Astrocyte (in vitro differentiated cells and primary cell): ENCODE measurements at regions not wholly inside any gene's neighbourhood (a gene's known extent, or its start where the extent isn't known, plus 50 kb on each side); places are given as distances from the start of the nearest gene placed in this dataset.

Experiments
- DNase-seq: peaks from one replicate; pipeline ENCODE4 v3.0.0-alpha.2; 2010; ENCODE audit warnings: low read depth
- FAIRE-seq: peaks from 2 replicates; lab custom pipeline; 2011; peaks lifted over from hg19 to GRCh38; lab: Jason Lieb, UNC
- H2AFZ ChIP-seq: 2 replicates; pipeline ENCODE4 v1.6.0; 2012; ENCODE audit warnings: low read depth, low read length, inconsistent platforms
- H3K27ac ChIP-seq: 2 replicates; pipeline ENCODE4 v1.5.1; 2011; ENCODE audit warnings: low read depth, low read length, inconsistent platforms
- H3K27me3 ChIP-seq: 2 replicates; pipeline ENCODE4 v1.6.0; 2011; ENCODE audit warnings: low read length, inconsistent platforms; ENCODE audit not compliant: insufficient read depth
- H3K36me3 ChIP-seq: 2 replicates; pipeline ENCODE4 v1.5.1; 2011; ENCODE audit warnings: low read length, inconsistent platforms; ENCODE audit not compliant: insufficient read depth
- H3K4me1 ChIP-seq: 2 replicates; pipeline ENCODE4 v1.5.1; 2011; ENCODE audit warnings: low read length, inconsistent platforms; ENCODE audit not compliant: insufficient read depth
- H3K4me2 ChIP-seq: 2 replicates; pipeline ENCODE4 v1.6.0; 2012; ENCODE audit warnings: low read length, inconsistent platforms
- H3K4me3 ChIP-seq: 2 replicates; pipeline ENCODE4 v1.5.1; 2011; ENCODE audit warnings: low read depth, mild to moderate bottlenecking, low read length, inconsistent platforms; ENCODE audit not compliant: insufficient read depth
- H3K79me2 ChIP-seq: 2 replicates; pipeline ENCODE4 v1.6.0; 2012; ENCODE audit warnings: mild to moderate bottlenecking, low read length, inconsistent platforms; ENCODE audit not compliant: insufficient read depth
- H3K9ac ChIP-seq: 2 replicates; pipeline ENCODE4 v1.6.0; 2012; ENCODE audit warnings: mild to moderate bottlenecking, low read length, inconsistent platforms
- H3K9me3 ChIP-seq: 2 replicates; pipeline ENCODE4 v1.5.1; 2012; ENCODE audit warnings: low read depth, mild to moderate bottlenecking, low read length, inconsistent platforms; ENCODE audit not compliant: insufficient read depth
- H4K20me1 ChIP-seq: 2 replicates; pipeline ENCODE4 v1.6.0; 2012; ENCODE audit warnings: low read length, inconsistent platforms; ENCODE audit not compliant: insufficient read depth
- H3K27ac Mint-ChIP-seq: one replicate; pipeline ENCODE4 v1.8.0; 2021; ENCODE audit warnings: mild to moderate bottlenecking, mixed read lengths; ENCODE audit not compliant: unreplicated experiment
- H3K27me3 Mint-ChIP-seq: one replicate; pipeline ENCODE4 v1.8.0; 2021; ENCODE audit warnings: low read depth, mixed read lengths; ENCODE audit not compliant: unreplicated experiment
- H3K36me3 Mint-ChIP-seq: one replicate; pipeline ENCODE4 v1.8.0; 2021; ENCODE audit warnings: low read depth, mixed read lengths; ENCODE audit not compliant: unreplicated experiment
- H3K4me1 Mint-ChIP-seq: one replicate; pipeline ENCODE4 v1.8.0; 2021; ENCODE audit warnings: low read depth, mixed read lengths; ENCODE audit not compliant: unreplicated experiment
- H3K4me3 Mint-ChIP-seq: one replicate; pipeline ENCODE4 v1.8.0; 2021; ENCODE audit warnings: mild to moderate bottlenecking, moderate library complexity, mixed read lengths; ENCODE audit not compliant: unreplicated experiment
- H3K9me3 Mint-ChIP-seq: one replicate; pipeline ENCODE4 v1.8.0; 2021; ENCODE audit warnings: mild to moderate bottlenecking, mixed read lengths; ENCODE audit not compliant: unreplicated experiment
- EZH2 ChIP-seq: IDR thresholded peaks from 2 replicates; pipeline ENCODE4 v1.6.1; 2012; ENCODE audit warnings: mild to moderate bottlenecking, low read length, inconsistent platforms; ENCODE audit not compliant: insufficient read depth
- TF ChIP-seq, protein P1 (sequence below): IDR thresholded peaks from 2 replicates; pipeline ENCODE4 v1.5.1; 2011; ENCODE audit warnings: low read depth, mild to moderate bottlenecking, inconsistent platforms, low read length, moderate library complexity; ENCODE audit not compliant: insufficient read depth

DNA sequence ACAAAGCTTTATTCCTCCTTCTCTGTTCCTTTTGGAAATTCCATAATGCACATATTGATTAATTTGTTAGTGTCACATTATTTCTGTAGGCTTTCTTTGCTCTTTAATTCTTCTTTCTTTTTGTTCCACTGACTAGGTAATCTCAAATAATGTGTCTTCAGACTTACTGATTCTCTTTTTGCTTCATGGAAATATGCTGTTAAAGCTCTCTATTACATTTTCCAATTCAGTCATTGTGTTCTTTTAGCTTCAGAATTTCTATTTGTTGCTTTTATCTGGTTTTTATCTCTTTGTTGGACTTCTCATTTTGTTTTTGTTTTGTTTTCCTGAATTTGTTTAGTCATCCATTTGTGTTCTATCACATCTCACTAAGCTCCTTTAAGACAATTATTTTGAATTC is 147.0 kb upstream of the EOMES start:
- no peak for FAIRE-seq

DNA sequence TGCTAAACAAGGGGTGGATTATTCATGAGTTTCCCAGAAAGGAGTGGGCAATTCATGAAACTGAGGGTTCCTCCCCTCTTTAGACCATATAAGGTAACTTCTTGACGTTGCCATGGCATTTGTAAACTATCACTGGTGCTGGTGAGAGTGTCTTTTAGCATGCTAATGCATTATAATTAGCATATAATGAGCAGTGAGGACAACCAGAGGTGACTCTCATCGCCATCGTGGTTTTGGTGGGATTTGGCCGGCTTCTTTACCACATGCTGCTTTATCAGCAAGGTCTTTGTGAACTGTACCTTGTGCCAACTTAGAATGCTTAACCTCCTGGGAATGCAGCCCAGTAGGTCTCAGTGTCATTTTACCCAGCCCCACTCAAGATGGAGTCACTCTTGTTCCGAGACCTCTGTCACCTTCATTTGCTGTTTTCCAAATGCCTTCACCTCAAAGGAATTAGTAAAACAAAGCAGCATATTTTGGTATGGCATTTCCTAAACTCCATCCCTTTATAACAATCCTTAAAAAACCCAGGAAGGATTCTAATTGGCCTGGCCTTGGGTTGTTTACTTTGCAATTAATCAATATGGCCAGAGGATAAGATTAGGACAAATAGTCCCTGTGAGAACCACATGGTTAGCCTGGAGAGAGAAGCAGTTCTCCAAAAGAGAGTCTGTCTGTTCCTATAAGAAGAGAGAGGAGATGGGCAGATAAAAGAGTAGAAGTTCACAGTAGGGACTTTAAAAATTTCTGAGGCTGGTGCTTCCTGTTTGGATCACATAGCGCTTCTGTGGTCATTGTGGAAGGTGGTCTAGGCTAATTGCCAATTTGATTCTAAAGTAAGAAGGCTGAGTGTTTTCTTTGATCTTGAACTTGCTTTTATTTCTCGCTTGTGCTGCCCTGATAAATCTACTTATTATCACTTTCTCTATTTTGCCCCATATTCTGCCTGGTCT is 155.2 kb upstream of the EOMES start:
- Mint-ChIP-seq H3K36me3 (no peaks in the 10 kb centered on the region), H3K4me1 (no peaks in the 10 kb centered on the region), H3K9me3 (no peaks in the 10 kb centered on the region), H3K27ac (no peak overlapping the region), H3K4me3 (no peak overlapping the region), H3K27me3 (peaks cover 15% of the 10 kb centered on the region)
- no peaks in the 10 kb centered on the region for H3K36me3 ChIP-seq
- no peaks in the 10 kb centered on the region for H3K79me2 ChIP-seq
- DNase-seq, result peak; percentile 1
- H3K4me3 ChIP-seq, result no peak overlapping the region
- no peaks in the 10 kb centered on the region for H3K4me1 ChIP-seq
- no peak for FAIRE-seq
- no peaks in the 10 kb centered on the region for H3K27me3 ChIP-seq
- H3K9me3 ChIP-seq, result no peaks in the 10 kb centered on the region
- no peak overlapping the region for H2AFZ ChIP-seq
- no peak for TF ChIP-seq EZH2
- TF ChIP-seq, protein P1, sequence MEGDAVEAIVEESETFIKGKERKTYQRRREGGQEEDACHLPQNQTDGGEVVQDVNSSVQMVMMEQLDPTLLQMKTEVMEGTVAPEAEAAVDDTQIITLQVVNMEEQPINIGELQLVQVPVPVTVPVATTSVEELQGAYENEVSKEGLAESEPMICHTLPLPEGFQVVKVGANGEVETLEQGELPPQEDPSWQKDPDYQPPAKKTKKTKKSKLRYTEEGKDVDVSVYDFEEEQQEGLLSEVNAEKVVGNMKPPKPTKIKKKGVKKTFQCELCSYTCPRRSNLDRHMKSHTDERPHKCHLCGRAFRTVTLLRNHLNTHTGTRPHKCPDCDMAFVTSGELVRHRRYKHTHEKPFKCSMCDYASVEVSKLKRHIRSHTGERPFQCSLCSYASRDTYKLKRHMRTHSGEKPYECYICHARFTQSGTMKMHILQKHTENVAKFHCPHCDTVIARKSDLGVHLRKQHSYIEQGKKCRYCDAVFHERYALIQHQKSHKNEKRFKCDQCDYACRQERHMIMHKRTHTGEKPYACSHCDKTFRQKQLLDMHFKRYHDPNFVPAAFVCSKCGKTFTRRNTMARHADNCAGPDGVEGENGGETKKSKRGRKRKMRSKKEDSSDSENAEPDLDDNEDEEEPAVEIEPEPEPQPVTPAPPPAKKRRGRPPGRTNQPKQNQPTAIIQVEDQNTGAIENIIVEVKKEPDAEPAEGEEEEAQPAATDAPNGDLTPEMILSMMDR, result no peak
- H3K4me2 ChIP-seq, result no peak overlapping the region
- no peak overlapping the region for H3K9ac ChIP-seq
- no peaks in the 10 kb centered on the region for H4K20me1 ChIP-seq
- no peak overlapping the region for H3K27ac ChIP-seq

More for the DNA sequence above, 147.0 kb upstream of the EOMES start:
- H3K4me3 ChIP-seq, result no peak overlapping the region
- H3K9ac ChIP-seq, result no peak overlapping the region
- H3K27me3 ChIP-seq, result no peaks in the 10 kb centered on the region
- Mint-ChIP-seq H3K27me3 (no peaks in the 10 kb centered on the region), H3K4me1 (no peaks in the 10 kb centered on the region), H3K4me3 (no peak overlapping the region), H3K9me3 (peaks cover 12% of the 10 kb centered on the region), H3K27ac (no peak overlapping the region), H3K36me3 (no peaks in the 10 kb centered on the region)
- H3K27ac ChIP-seq, result no peak overlapping the region
- H3K79me2 ChIP-seq, result no peaks in the 10 kb centered on the region
- H2AFZ ChIP-seq, result no peak overlapping the region
- no peaks in the 10 kb centered on the region for H3K9me3 ChIP-seq
- no peak for DNase-seq
- H3K36me3 ChIP-seq, result no peaks in the 10 kb centered on the region
- no peak overlapping the region for H3K4me2 ChIP-seq
- H4K20me1 ChIP-seq, result no peaks in the 10 kb centered on the region
- no peaks in the 10 kb centered on the region for H3K4me1 ChIP-seq
- TF ChIP-seq EZH2, result no peak
- TF ChIP-seq, protein P1, result no peak

DNA sequence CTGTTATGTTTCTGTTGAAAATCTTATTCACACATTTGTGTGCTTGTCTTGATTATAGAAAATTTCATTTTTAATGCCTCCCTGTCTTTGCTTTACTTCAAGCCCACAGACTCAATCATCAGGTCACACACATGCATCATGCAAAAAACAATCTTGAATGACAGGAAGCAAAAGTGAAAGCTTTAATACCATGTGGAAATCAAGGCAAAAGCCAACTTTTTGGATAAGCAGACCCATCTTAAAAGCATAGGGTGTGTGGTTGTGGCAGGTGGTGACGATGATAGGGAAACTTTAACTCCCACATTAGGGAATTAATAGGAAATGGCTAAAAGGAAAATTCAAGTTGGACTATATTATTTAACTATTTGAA is 155.9 kb upstream of the EOMES start:
- Histone ChIP-seq H3K79me2 (no peaks in the 10 kb centered on the region), H3K4me3 (no peak overlapping the region), H3K9me3 (no peaks in the 10 kb centered on the region), H3K27me3 (no peaks in the 10 kb centered on the region), H2AFZ (no peak overlapping the region), H3K4me1 (no peaks in the 10 kb centered on the region), H3K4me2 (no peak overlapping the region), H3K9ac (no peak overlapping the region), H3K36me3 (no peaks in the 10 kb centered on the region), H3K27ac (no peak overlapping the region), H4K20me1 (no peaks in the 10 kb centered on the region)
- TF ChIP-seq EZH2, result no peak
- TF ChIP-seq, protein P1, result no peak
- Mint-ChIP-seq H3K27ac (no peak overlapping the region), H3K4me1 (no peaks in the 10 kb centered on the region), H3K4me3 (no peak overlapping the region), H3K36me3 (no peaks in the 10 kb centered on the region), H3K27me3 (peaks cover 15% of the 10 kb centered on the region), H3K9me3 (no peaks in the 10 kb centered on the region)
- no peak for DNase-seq
- FAIRE-seq, result no peak
